ENCODE measurements at regions not wholly inside any gene's neighbourhood (a gene's known extent, or its start where the extent isn't known, plus 50 kb on each side); places are given as distances from the start of the nearest gene placed in this dataset.

DNA sequence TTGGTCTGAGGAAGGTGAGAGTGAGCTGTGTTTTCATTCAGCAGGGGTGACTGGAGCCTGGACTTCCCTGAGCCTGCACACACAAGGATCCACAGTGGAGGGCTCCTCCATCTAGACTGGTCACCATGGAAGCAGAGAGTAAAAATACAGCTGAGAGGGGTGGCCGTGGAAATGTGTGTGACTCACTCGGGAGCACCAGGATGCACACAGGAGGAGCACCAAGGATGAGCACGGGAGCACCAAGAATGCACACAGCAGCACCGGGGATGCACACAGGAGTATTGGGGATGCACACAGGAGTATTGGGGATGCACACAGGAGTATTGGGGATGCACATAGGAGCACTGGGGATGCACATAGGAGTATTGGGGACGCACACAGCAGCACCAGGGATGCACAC lies 365.2 kb upstream of the MYT1L start:
- Mint-ChIP-seq H3K27me3 (ENCODE audit: unreplicated experiment) (peaks cover 4% of the 10 kb centered on the region), H3K4me1 (ENCODE audit: unreplicated experiment) (peaks cover 9% of the 10 kb centered on the region), H3K9me3 (ENCODE audit: unreplicated experiment) (no peaks in the 10 kb centered on the region), H3K27ac (ENCODE audit: unreplicated experiment) (no peak overlapping the region), H3K4me3 (ENCODE audit: unreplicated experiment) (no peak overlapping the region), H3K36me3 (ENCODE audit: low read depth, unreplicated experiment) (no peaks in the 10 kb centered on the region)
- no peak for DNase-seq (ENCODE audit: low spot score)
- no peak for TF ChIP-seq CTCF (IDR thresholded peaks at IDR 0.05; ENCODE audit: unreplicated experiment)

DNA sequence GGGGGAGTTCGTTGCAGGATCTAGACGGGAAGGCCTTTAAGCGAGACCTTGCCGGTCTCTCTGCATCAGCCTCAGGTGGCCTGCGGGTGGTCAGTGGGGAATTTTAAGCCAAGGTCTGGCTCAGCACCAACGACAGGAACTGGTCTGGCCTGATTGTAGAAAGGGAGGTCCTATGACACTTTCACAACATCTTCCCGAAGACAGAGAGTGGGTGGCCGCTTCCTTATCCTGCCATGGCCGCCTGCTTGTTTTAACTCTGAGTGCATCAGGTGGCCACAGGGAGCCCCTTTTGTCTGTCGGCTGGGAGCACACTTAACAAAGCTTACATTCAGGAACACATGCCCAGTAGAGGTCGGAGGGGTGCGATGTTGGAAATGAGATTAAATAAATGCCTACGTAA lies 363.7 kb upstream of the MYT1L start:
- Mint-ChIP-seq H3K9me3 (ENCODE audit: unreplicated experiment) (no peaks in the 10 kb centered on the region), H3K36me3 (ENCODE audit: low read depth, unreplicated experiment) (no peaks in the 10 kb centered on the region), H3K4me3 (ENCODE audit: unreplicated experiment) (no peak overlapping the region), H3K4me1 (ENCODE audit: unreplicated experiment) (peaks cover 9% of the 10 kb centered on the region), H3K27ac (ENCODE audit: unreplicated experiment) (no peak overlapping the region), H3K27me3 (ENCODE audit: unreplicated experiment) (peaks cover 4% of the 10 kb centered on the region)
- no peak for DNase-seq (ENCODE audit: low spot score)
- TF ChIP-seq CTCF (IDR thresholded peaks at IDR 0.05; ENCODE audit: unreplicated experiment): no peak

DNA sequence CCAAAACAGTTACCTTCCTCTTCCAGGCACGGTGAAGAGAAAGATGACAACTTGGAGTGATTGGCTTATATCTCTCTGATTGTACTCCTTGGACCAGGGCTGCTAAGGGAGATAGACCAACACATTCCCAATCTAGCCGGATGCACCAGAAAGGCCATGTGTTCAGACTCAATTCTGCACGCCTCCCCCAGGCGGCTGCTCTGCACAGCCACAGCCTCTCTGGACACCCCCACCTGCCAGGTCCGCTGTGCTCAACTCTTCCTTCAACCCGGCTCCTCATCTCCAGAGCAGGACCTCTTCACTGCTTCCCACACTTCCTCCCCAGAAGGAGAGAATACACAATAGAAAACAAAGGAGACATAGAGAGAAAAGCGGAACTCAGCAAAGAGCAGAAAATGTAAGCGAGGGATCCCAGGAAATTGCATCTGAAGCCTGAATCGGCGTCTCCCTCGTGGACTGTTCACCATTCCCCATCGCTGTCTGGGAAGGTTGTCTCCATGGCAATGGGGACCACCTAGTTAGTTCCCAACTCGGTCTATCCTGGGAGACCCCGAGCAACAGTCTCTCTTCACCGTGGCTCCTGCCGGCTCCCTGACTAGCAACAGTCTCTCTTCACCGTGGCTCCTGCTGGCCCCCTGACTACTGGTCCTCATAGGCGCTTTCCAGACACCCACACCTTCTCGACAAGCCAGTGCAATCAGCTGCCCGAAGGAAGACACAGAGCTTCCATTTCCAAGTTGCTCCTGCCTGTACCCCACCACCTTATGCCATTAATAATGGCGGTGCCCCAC lies 361.7 kb upstream of the MYT1L start:
- H3K9me3 Mint-ChIP-seq (ENCODE audit: unreplicated experiment): no peaks in the 10 kb centered on the region
- H3K4me1 Mint-ChIP-seq (ENCODE audit: unreplicated experiment): peaks cover 5% of the 10 kb centered on the region
- TF ChIP-seq CTCF (IDR thresholded peaks at IDR 0.05; ENCODE audit: unreplicated experiment): no peak
- no peak overlapping the region for H3K4me3 Mint-ChIP-seq (ENCODE audit: unreplicated experiment)
- no peak overlapping the region for H3K27ac Mint-ChIP-seq (ENCODE audit: unreplicated experiment)
- H3K27me3 Mint-ChIP-seq (ENCODE audit: unreplicated experiment): no peaks in the 10 kb centered on the region
- DNase-seq (ENCODE audit: low spot score): no peak
- no peaks in the 10 kb centered on the region for H3K36me3 Mint-ChIP-seq (ENCODE audit: low read depth, unreplicated experiment)

DNA sequence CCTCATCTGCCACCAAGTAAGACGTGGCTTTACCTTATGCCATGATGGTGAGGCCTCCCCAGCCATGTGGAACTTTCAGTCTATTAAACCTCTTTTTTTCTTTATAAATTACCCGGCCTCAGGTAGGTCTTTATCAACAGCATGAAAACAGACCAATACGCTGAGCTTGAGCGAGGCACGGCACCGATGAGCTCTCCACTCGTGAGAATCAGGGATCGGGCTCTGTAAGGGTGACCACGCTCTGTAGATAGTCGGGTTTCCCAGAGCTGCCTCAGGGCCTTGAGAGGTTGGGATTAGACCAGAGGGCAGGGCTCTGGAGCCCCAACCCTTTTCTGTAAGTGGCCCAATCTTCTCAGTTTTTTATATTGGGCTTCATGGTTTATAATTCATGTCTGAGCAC lies 360.3 kb upstream of the MYT1L start:
- Mint-ChIP-seq H3K27ac (ENCODE audit: unreplicated experiment) (no peak overlapping the region), H3K36me3 (ENCODE audit: low read depth, unreplicated experiment) (no peaks in the 10 kb centered on the region), H3K4me3 (ENCODE audit: unreplicated experiment) (no peak overlapping the region), H3K27me3 (ENCODE audit: unreplicated experiment) (no peaks in the 10 kb centered on the region), H3K4me1 (ENCODE audit: unreplicated experiment) (peaks cover 4% of the 10 kb centered on the region), H3K9me3 (ENCODE audit: unreplicated experiment) (no peaks in the 10 kb centered on the region)
- no peak for DNase-seq (ENCODE audit: low spot score)
- no peak for TF ChIP-seq CTCF (IDR thresholded peaks at IDR 0.05; ENCODE audit: unreplicated experiment)

GRCh38 chr2:2690985-2691384 lies 359.9 kb upstream of the MYT1L start:
- Mint-ChIP-seq H3K9me3 (ENCODE audit: unreplicated experiment) (no peaks in the 10 kb centered on the region), H3K27ac (ENCODE audit: unreplicated experiment) (no peak overlapping the region), H3K4me3 (ENCODE audit: unreplicated experiment) (no peak overlapping the region), H3K4me1 (ENCODE audit: unreplicated experiment) (peaks cover 8% of the 10 kb centered on the region), H3K36me3 (ENCODE audit: low read depth, unreplicated experiment) (no peaks in the 10 kb centered on the region), H3K27me3 (ENCODE audit: unreplicated experiment) (no peaks in the 10 kb centered on the region)
- TF ChIP-seq CTCF (IDR thresholded peaks at IDR 0.05; ENCODE audit: unreplicated experiment): no peak
- no peak for DNase-seq (ENCODE audit: low spot score)

Data from endothelial cell (in vitro differentiated cells).